Medulla oblongata (tissue), 1 donor: ENCODE measurements at regions not wholly inside any gene's neighbourhood (a gene's known extent, or its start where the extent isn't known, plus 50 kb on each side); places are given as distances from the start of the nearest gene placed in this dataset.
"Not testable (repeated sequence)": the region's sequence is repeated elsewhere in the genome, so short reads cannot be mapped to it uniquely, and the experiment has no call there.

Experiments
- DNase-seq: peaks from one replicate; pipeline ENCODE4 v3.0.0-alpha.2; 2015; ENCODE audit errors: extremely low spot score

DNA sequence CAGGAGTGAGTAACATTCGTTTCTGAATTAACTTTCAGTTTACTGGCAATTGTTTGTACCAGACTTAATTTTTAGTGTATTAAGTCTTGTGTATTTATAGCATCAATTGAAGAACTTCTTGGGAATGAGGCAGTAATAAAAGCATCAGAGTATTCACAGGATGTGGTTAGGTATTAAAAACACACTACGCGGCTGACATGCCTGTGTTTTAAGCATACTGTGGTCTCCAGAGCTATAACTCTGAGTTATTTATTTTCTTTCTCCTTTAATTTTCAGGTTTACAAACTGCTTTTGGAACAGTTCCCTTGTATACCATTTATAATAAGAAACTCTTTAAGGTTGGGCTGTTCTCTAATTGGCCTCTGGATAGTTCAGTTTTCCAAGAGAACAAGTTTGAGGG, 626.1 kb upstream of the NRG3 start:
- DNase-seq = no peak

DNA sequence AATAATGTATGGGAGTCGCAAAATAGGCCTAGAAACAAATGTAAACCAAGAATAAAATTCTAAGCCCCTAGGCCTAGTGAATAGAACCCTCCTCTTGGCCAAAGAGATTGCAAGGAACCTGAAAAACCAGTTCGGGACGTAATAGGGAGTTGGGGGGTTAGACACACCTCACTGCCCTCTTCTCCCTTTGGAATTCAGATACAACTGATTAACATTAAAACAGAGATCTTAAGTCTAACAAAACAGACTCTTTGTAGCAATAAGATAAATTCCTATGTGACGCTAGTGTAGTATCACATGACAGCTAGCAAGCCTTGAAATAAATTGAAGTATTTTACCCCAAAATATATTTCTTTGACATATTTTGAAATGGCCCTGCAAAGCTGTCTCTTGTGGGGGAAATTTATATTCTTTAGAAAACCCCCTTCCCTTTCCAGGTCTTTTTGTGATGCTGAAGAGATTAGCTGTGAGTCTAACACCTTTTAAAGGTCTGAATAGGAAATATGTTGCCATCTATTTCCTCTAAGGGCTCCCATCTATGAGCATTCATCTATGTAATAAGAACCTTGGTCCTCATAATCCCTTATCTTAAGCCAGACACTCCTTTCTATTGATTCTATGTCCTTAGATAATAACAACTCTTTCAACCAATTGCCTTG, 623.4 kb upstream of the NRG3 start:
- no peak for DNase-seq

DNA sequence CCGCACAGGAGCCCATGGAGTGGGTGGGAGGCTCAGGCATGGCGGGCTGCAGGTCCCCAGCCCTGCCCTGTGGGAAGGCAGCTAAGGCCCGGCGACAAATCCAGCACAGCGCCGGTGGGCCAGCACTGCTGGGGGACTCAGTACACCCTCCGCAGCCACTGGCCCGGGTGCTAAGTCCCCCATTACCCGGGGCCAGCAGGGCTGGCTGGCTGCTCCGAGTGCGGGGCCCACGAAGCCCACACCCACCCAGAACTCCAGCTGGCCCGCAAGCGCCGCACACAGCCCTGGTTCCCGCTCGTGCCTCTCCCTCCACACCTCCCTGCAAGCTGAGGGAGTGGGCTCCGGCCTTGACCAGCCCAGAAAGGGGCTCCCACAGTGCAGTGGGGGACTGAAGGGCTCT, 610.0 kb upstream of the NRG3 start:
- DNase-seq = not testable (repeated sequence)

DNA sequence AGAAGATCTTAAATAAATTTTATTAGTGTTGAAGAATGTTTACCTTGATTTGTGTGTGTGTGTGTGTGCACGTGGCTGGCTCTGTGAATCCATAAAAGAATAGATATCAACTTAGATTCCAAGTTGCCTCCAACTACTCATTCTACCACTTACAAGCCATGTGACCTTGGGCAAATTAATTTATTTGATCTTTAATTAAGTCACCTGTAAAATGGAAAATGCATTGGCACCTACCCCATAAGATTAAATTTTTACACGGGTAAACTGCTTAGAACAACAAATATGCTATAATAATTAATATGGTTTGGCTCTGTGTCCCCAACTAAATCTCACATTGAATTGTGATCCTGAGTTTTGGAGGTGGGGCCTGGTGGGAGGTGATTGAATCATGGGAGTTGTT, 604.9 kb upstream of the NRG3 start:
- DNase-seq = no peak

DNA sequence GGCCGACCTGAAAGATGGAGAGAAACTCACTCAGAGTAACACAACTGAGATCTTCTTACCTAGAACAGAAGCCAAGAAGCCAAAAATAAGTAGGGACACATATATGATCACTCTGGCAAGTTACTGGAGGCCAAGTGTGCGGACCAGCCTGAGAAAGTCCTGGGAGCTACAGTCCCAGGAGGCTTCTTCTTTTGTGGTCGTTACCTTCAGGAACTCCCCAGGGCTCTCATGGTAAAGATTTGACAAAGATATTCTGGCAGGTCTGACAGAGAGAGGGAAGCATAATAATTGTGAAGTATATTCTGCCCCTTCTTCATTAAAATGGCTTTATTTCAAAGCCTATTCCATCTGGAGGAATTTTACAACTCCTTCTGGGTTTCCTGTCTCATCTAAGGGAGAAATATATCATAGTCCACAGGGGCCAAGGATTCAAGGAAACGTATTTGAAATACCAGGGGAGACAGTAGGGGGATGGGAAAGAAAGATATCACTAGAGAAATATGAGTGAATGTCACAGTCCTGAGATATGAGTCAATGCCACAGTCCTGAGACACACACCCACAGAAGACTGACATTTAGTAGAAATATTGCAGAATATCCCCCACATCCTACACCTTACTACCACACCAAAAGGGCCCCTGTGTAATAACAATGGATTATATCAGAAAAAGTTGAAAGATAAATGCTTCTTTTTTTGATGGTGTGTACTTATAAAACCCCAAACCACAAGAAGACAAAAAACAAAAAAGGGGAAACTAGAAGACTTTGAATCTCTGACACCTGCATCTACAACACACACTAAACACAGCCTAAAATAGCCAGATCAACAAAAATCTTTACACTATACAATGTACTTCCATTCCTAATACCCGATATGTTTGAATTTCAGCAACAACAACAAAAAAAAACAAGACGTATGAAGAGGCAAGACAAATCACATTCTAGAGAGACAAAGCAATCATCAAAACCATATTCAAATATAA, 594.2 kb upstream of the NRG3 start:
- no peak for DNase-seq

DNA sequence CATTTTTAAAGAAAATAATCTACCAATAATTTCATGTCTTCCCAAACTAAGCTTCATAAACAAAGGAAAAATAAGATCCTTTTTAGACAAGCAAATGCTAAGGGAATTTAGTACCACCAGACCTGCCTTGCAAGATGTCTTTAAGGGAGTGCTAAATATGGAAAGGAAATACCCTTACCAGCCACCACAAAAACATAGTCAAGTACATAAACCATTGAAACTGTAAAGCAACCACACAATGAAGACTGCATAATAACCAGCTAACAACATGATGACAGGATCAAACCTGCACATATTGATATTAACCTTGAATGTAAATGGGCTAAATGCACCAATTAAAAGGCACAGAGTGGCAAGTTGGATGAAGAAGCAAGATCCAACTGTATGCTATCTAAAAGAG, 586.5 kb upstream of the NRG3 start:
- no peak for DNase-seq

DNA sequence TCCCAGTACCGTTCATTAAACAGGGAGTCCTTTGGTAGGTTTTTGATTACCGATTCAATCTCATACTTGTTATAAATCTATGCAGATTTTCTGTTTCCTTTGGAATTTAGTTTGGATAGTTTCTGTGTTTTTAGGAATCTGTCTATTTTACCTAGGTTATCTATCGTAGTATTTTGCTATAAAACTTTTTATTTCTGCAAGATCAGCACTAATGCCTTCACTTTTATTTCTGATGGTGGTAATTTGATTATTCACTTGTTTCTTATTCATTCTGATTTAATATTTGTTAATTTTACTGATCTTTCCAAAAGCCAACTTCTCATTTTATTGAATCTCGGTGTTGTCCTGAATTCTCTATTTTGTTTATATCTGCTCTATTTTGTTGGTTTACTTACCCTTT, 577.7 kb upstream of the NRG3 start:
- no peak for DNase-seq

DNA sequence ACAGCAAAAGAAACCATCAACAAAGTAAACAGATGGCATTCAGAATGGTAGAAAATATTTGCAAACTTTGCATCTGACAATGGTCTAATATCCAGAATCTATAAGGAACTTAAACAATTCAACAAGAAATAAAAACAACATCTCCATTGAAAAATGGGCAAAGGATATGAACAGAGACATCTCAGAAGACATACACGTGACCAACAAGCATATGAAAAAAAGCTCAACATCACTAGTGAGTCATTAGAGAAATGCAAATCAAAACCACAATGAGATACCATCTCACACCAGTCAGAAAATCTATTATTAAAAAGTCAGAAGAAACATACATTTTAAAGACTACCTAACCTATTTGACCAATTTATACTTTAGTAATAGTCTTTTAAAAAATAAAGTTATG, 571.3 kb upstream of the NRG3 start:
- DNase-seq = no peak

DNA sequence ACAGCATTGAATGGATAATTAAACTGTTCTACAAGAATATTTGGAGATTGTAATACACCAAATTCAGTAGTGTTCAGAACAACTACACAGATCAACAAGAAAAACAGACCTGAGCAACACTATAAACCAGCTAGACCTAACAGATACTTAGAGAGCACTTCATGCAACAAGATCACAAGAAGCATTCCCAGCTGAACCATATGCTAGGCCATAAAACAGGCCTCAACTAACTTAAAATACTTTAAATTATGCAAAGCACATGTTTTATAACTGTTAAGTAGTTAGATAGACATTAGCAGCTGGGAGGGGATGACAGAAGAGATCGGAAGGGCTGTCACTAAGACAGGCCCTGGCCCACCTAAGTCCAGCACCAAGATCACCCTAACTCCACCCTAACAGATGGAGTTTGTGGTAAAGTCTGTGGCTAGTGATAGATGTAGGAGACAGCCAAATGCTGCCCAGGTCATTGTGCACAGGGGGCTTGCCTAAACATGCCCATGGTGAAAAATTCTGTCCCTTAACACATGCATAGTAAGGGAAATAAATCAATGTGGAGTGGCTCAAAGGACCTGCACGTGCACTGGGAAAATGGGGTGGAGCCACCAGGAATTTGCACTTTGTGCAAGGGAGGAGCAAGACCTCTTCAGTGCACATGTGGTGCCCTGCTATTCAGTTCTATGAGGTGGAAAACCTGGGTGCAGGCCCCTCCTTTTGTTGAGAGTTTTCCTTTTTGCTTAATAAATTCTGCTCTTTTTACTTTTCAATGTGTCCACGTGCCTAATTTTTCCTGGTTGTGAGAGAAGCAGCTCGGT, 567.8 kb upstream of the NRG3 start:
- DNase-seq = no peak

DNA sequence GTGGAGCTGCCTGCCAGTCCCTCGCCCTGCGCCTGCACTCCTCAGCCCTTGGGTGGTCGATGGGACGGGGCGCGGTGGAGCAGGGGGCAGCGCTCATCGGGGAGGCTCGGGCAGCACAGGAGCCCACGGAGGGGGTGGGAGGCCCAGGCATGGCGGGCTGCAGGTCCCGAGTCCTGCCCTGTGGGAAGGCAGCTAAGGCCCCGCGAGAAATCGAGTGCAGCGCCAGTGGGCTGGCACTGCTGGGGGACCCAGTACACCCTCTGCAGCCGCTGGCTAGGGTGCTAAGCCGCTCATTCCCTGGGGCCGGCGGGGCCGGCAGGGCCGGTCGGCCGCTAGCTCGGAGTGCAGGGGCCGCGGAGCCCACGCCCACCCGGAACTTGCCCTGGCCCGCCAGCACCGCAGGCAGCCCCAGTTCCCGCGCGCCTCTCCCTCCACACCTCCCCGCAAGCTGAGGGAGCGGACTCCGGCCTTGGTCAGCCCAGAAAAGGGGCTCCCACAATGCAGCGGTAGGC, 565.9 kb upstream of the NRG3 start:
- no peak for DNase-seq

DNA sequence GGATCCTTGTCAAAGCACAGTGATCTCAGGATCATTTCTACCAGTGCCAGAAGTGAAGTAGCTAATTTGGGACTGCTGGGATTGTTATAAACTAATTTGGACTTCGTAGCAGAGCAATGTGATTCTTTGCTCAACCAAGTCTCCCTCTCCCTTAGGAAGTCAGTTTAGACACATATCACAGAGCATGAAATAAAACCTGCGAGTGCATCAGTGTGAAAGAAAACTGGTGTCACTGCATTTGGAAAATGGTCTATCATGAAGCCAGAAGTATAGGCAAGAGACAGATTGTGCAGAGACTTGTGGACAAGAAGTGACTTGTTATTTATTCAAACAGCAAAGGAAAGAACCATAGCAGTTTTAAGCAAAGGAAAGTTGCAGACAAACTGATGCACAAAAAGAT, 560.5 kb upstream of the NRG3 start:
- DNase-seq = no peak

DNA sequence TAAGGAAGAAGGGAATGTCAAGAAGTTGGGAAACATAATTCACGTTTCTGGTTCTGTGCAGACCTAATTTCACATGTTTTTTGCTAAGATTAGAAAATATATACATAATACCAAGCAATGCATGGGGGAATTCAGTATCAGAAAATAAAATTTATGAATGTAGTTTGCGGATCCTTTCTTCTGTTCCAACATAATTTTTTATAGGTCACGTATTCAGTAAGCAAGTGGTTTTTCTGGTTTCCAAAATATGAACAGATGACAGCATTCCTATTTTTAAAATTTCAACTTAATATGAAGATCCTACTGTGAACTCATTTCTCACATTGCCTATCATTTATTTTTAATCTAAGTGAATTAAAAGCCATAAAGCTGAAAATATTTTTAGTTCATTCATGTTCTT, 560.0 kb upstream of the NRG3 start:
- no peak for DNase-seq

DNA sequence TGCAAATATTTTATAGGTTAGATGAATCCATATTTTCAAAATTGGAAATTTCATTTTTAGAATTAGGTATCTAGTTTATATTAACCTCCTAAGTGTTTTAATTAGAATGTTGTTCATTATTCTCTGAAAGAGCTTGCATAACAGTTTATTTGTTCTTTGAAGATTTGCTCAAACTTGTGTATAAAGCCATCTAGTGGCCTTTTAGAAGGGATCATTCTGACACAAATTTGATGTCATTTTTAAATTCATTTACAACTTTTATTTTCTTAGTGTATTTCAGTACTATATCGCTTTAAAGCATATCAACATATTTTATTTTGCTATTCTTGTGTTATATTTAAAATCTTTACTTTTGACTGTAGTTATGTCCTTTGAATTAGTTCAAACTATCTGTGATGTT, 527.0 kb upstream of the NRG3 start:
- DNase-seq = no peak

DNA sequence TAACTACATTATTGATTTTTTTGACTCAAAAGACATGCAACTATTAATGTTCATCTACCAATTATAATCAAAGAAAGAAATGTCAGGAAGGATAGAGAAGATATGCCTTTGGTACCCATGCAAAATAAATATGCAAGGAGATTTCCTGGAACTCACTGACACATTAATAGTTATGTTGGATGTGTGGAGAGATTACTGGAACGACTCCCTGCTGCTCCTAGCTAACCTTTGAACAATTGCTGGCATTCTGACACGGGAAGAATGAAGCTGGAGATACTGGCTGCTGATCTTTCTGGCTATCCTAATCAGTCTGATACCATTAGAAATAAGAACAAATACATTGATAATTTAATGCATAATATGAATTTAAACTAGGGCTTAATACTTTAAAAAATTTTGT, 507.9 kb upstream of the NRG3 start:
- no peak for DNase-seq

DNA sequence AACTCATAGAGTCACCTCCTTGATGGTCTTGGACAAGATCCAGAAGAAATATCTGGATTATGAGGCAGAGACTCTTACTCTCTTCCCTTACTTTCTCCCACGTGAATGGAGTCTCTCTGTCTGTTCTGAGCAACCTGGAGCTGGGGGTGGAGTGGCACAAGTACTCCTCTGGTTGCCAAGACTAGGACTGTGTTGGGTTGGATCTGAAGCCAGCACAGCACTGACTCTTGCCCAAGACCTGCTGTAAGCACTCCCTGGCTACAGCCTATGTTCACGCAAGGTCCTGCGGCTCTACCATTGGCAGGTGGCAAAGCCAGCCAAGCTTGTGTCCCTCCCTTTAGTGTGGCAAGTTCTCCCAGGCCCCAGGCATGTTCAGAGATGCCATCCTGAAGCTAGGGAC, 488.2 kb upstream of the NRG3 start:
- DNase-seq = no peak

DNA sequence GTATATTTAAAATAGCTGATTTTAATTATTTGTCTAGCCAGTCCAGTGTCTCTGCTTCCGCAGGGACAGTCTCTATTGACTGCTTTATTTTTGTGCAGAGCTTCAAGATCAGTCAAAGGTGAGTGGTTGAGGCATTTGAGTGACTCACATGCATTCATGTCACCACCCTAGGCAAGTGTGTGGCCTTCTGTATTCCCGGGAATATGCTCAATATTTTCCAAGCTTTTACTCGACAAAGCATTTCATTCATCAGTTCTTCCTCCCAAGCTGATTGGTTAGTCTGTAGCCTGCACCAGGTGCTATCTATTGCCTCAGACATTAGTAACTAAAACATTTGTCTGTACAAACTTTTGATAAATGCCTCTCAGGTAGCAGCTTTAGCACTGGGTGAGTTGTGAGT, 471.5 kb upstream of the NRG3 start:
- no peak for DNase-seq

DNA sequence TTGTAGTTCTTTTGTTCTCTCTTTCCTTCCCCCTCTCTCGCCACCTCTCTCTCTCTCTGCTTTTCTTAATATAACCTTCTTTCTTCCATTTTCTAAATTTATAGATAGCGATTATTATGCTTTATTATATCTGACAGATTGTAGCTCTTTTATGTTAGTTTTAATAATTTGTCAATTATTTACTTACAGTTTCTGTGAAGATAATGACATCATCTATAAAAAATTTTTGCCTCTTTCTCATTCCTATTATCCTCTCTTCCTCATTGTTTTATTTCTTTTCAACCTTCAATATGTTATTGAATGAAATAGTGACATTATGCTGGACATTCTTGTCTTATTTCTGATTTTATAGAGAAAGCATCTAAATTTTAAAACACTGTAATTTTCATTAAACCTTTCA, 469.6 kb upstream of the NRG3 start:
- DNase-seq = no peak

DNA sequence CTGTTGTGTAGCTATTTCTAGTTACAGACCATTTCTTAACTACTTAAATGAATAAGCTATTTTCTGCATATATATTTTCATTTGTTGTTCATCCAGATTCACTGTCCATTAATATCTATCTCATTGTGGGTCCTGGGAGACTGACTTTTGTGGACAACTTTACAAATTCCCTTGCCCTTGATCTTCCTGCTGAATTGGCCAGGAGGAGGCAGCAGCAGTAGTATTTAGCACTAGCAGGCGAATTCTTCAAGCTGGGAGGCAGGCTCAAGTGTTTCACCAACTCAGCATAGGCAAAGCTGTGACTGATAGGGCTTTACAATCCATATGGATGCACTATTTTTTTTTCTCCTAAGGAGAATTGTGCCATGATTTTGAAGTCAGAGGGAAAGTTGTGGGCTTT, 461.0 kb upstream of the NRG3 start:
- DNase-seq = no peak

DNA sequence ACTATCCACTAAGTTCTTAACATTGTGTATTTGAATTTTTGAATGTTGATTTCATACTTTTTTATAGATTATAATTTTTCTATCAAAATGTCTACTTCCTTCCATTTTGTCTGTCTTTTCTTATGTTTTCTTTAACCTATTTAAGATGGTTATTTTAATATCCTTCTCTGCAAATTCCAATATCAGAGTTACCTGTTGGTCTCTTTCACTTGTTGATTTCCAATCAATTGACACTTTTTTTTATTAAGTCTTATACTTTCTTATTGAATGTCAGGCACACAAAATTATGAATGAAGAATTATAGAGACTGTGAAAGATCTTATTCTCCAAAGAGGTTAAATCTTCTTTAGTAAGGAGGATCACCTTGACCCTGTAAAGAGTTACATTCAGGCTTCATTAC, 448.3 kb upstream of the NRG3 start:
- no peak for DNase-seq

DNA sequence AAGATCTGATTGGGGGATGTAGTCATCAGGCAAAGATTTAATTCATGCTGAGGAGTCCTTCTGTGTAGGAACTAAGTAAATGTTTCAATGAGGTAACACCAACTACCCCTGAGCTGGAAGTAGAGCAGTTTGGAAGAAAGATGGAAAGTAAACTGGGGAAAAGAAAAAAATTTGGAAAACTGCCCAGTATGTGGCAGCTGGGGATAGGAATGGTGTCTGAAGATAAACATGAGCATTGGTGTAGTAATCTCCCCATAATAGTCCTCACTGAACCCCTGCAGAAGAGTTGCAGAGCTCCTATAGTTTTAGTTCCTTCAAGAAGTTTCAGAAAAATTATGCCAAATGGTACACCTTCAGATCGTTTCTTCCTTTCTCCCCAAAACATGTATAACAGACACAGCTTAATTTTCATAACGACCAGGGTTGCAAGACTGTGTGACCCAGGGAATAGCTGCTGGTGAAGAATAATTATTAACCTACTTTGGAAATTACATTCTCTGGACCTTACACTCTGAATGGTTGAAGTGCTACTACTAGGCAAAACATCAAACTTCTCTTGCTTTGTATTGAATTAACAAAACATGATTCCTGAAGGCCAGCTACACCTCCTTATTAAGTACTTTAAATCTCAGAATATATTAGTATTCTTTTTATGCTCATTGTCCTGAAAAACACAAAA, 446.4 kb upstream of the NRG3 start:
- DNase-seq = no peak

DNA sequence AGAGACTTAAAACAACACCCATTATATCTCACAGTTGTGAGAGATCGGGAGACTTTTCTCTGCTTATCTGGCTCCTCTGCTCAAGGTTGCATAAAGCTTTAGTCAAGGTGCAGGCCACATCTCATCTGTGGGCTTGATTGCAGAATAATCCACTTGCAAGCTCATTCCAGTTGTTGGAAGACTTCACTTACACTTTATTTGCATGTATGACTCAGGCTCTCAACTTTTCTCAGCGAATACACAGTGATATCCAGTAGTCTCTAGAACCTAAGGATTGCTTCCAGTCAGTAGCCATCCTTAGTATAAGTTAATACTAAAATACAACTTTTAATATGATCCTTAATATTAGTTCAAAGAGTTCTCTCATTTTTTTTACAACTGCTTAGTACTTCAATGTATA, 435.5 kb upstream of the NRG3 start:
- DNase-seq = no peak

DNA sequence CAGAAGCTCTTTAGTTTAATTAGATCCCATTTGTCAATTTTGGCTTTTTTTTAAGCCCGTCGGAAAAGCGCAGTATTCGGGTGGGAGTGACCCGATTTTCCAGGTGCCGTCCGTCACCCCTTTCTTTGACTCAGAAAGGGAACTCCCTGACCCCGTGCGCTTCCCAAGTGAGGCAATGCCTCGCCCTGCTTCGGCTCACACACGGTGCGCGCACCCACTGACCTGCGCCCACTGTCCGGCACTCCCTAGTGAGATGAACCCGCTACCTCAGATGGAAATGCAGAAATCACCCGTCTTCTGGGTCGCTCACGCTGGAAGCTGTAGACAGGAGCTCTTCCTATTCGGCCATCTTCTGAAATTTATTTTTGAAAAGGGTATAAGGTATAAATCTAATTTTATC, 433.4 kb upstream of the NRG3 start:
- DNase-seq = not testable (repeated sequence)
